HG03025 (cell line): ENCODE measurements at regions not wholly inside any gene's neighbourhood (a gene's known extent, or its start where the extent isn't known, plus 50 kb on each side); places are given as distances from the start of the nearest gene placed in this dataset.

Source experiments
- ATAC-seq: cut with Tn5 transposase; IDR thresholded peaks from one replicate; pipeline ENCODE4 v1.9.1; 2021; ENCODE audit warnings: mild to moderate bottlenecking, moderate library complexity; ENCODE audit not compliant: unreplicated experiment, low FRiP score

DNA sequence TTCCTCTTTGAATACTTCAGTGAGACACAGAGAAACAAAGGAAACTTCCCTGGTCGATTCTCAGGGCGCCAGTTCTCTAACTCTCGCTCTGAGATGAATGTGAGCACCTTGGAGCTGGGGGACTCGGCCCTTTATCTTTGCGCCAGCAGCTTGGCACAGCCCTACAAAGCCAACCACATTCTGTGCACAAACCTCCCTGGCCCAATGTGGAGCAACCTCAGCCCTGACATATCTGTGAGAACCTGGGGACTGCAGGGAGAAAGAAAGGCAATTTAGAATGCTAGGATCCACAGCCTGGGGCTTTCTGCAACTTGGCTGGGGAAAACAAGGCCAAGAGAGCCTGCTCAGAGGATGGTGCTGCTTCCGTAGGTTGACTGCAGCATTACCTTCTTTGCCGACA, 63.5 kb upstream of the PRSS58 start:
- no peak for ATAC-seq

DNA sequence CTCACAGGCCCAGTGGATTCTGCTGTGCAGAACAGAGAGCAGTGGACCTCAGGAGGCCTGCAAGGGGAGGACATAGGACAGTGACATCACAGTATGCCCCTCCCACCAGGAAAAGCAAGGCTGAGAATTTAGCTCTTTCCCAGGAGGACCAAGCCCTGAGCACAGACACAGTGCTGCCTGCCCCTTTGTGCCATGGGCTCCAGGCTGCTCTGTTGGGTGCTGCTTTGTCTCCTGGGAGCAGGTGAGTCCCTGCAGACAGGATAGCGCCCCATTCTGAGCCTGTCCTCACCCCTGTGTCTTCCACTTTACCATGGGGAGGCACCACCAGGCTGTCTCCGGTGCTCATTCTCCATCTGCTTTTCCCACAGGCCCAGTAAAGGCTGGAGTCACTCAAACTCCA, 63.0 kb upstream of the PRSS58 start:
- ATAC-seq, result no peak

DNA sequence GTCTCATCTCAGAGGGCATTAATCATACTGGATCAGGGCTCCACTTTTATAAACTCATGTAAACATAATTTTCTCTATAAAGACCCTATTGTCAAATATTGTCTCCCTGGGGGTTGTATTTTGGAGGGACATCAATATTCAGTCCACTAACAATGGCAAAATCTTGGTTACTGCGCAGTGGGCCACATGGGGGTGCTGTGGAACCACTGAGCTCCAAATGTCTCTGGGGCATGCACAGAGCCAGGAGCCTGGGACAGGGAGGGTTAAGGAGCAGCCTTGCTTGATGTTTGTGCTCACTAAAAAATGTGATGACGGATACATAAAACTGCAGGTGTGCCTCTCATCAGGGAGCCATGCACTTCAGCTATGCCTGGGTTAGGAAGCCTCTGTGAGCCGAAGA, 62.1 kb upstream of the PRSS58 start:
- no peak for ATAC-seq

DNA sequence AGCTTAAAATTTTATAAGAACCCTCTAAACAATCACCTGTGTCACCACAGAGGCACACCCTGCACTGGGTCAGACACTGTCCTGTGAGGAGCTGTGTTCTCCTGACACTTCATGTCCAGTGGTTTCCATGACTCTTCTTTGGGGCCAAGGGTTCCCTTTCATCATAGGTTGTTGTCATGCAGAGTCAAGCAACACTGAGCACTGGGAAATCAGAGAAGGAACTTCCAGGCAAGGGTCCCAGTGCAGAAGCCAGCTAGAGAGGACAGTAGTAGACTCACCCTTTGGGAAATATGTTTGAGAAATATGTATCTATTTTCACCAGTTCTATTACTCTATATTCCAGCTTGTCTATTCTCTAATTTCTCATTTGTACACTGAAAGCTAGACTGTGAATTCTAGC, 56.4 kb upstream of the PRSS58 start:
- no peak for ATAC-seq

DNA sequence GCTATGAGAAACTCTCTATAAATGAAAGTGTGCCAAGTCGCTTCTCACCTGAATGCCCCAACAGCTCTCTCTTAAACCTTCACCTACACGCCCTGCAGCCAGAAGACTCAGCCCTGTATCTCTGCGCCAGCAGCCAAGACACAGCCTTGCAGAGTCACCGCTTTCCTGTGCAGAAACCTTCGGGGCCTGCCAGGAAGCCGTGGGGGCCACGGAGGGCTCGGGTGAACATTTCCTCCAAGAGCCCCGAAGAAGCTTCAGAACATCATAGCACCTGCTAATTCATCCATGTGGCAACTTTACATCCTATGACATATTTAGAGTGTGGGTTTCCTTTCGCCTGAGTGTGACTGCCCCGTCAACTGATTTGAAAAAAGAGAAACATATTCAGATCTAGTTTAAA, 55.7 kb upstream of the PRSS58 start:
- no peak for ATAC-seq

DNA sequence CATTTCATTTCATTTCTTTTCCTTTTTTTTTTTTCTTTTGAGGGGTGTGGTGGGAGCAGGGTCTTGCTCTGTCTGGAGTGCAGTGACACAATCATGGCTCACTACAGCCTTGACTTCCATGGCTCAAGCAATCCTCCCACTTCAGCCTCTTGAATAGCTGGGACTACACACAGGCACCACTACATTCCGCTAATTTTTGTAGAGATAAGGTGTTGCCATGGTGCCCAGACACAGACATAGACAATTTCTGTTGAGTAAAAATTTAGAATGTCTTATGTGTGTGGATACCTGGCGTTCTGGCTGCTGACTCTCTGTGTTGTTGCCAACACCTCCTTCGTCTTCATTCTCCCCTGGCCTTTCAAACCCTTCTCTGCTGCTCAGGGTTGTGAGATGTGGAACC, 54.0 kb upstream of the PRSS58 start:
- no peak for ATAC-seq

DNA sequence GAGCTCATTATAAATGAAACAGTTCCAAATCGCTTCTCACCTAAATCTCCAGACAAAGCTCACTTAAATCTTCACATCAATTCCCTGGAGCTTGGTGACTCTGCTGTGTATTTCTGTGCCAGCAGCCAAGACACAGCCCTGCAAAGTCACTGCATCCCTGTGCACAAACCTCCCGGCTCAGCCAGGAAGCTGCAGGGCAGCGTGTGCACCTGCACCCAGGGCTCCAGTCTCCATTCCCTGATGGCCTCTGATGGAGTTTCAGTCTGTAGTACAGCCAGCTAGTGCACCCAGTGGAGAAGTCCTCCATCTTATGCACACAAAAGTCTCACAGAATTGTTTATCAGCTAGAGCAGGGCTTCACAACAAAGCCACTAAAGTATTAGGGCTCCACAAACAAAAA, 51.1 kb upstream of the PRSS58 start:
- no peak for ATAC-seq

DNA sequence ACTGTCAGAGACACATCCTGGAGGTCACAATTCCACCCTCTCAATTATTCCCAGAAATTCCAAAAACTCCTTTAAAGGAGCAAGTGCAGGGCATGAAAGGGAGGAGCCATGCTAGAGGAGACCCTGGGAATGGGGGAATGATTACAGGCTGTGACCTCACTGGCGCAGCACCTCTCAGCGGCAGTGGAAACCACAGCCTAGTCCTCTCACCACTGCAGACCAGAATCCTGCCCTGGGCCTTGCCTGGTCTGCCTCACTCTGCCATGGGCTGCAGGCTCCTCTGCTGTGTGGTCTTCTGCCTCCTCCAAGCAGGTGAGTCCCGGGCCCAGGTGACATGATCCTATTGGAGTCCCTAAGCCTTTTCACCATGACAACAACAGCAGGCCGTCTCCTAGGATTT, 50.5 kb upstream of the PRSS58 start:
- no peak for ATAC-seq
